Cardiac muscle cell (in vitro differentiated cells and primary cell): ENCODE measurements at regions not wholly inside any gene's neighbourhood (a gene's known extent, or its start where the extent isn't known, plus 50 kb on each side); places are given as distances from the start of the nearest gene placed in this dataset.
"Not testable (repeated sequence)": the region's sequence is repeated elsewhere in the genome, so short reads cannot be mapped to it uniquely, and the experiment has no call there.

Source experiments
- DNase-seq, 2 donors: peaks; one replicate each; pipeline versions ENCODE4 v3.0.0 to v3.0.0-alpha.2; 2010 to 2017; ENCODE audit warnings: low read depth in 1 of 2, low spot score in 1 of 2
- H3K27ac ChIP-seq: fragments of 200-600 bp; sonication (generic); 2 replicates; pipeline ENCODE4 v1.5.1; 2016
- H3K27me3 ChIP-seq: fragments of 200-600 bp; sonication (generic); 2 replicates; pipeline ENCODE4 v1.6.0; 2016; ENCODE audit warnings: control low read depth
- H3K36me3 ChIP-seq: fragments of 200-600 bp; sonication (generic); 2 replicates; pipeline ENCODE4 v1.5.1; 2016; ENCODE audit warnings: control low read depth
- H3K4me1 ChIP-seq: fragments of 200-600 bp; sonication (generic); 2 replicates; pipeline ENCODE4 v1.8.1; 2017; ENCODE audit warnings: low read depth, mild to moderate bottlenecking, mixed run types
- H3K4me3 ChIP-seq: fragments of 200-600 bp; sonication (generic); 2 replicates; pipeline ENCODE4 v1.5.1; 2016; ENCODE audit warnings: mild to moderate bottlenecking
- H3K9me3 ChIP-seq: fragments of 200-600 bp; sonication (generic); 2 replicates; pipeline ENCODE4 v1.5.1; 2017; ENCODE audit warnings: low read depth, mild to moderate bottlenecking, control low read depth
- CTCF ChIP-seq: IDR thresholded peaks from 2 replicates; pipeline ENCODE4 v1.5.1; 2012; ENCODE audit warnings: low read depth, mild to moderate bottlenecking, low read length

- no peaks in the 10 kb centered on the region for H3K4me1 ChIP-seq
- H3K9me3 ChIP-seq: no peaks in the 10 kb centered on the region
- no peak for DNase-seq
- TF ChIP-seq CTCF: no peak
- no peak overlapping the region for H3K4me3 ChIP-seq
- H3K36me3 ChIP-seq: no peaks in the 10 kb centered on the region
- no peak overlapping the region for H3K27ac ChIP-seq
- H3K27me3 ChIP-seq: no peaks in the 10 kb centered on the region
These were observed 411.8 kb upstream of the STXBP6 start for GRCh38 chr14:25461780-25462179.

GRCh38 chr14:25444381-25444780 is 394.4 kb upstream of the STXBP6 start:
- no peak for DNase-seq
- no peak overlapping the region for H3K27ac ChIP-seq
- H3K36me3 ChIP-seq: no peaks in the 10 kb centered on the region
- TF ChIP-seq CTCF: no peak
- H3K27me3 ChIP-seq: no peaks in the 10 kb centered on the region
- no peaks in the 10 kb centered on the region for H3K9me3 ChIP-seq
- H3K4me1 ChIP-seq: no peaks in the 10 kb centered on the region
- no peak overlapping the region for H3K4me3 ChIP-seq

- H3K4me1 ChIP-seq, H3K27ac ChIP-seq, H3K36me3 ChIP-seq, DNase-seq, H3K4me3 ChIP-seq, H3K9me3 ChIP-seq, H3K27me3 ChIP-seq: not testable (repeated sequence)
These were observed 390.4 kb upstream of the STXBP6 start for GRCh38 chr14:25440382-25440781.

- H3K4me3 ChIP-seq: no peak overlapping the region
- H3K27ac ChIP-seq: no peak overlapping the region
- DNase-seq: no peak
- no peaks in the 10 kb centered on the region for H3K36me3 ChIP-seq
- H3K9me3 ChIP-seq: no peaks in the 10 kb centered on the region
- H3K27me3 ChIP-seq: no peaks in the 10 kb centered on the region
- no peaks in the 10 kb centered on the region for H3K4me1 ChIP-seq
- no peak for TF ChIP-seq CTCF
These were observed 387.0 kb upstream of the STXBP6 start for GRCh38 chr14:25436906-25437305.

GRCh38 chr14:25436288-25436875 is 386.4 kb upstream of the STXBP6 start:
- no peak for TF ChIP-seq CTCF
- no peaks in the 10 kb centered on the region for H3K4me1 ChIP-seq
- H3K36me3 ChIP-seq: no peaks in the 10 kb centered on the region
- H3K27ac ChIP-seq: no peak overlapping the region
- no peaks in the 10 kb centered on the region for H3K9me3 ChIP-seq
- no peak overlapping the region for H3K4me3 ChIP-seq
- DNase-seq: no peak
- H3K27me3 ChIP-seq: no peaks in the 10 kb centered on the region

- no peaks in the 10 kb centered on the region for H3K4me1 ChIP-seq
- no peaks in the 10 kb centered on the region for H3K9me3 ChIP-seq
- no peak for TF ChIP-seq CTCF
- H3K27ac ChIP-seq: no peak overlapping the region
- H3K27me3 ChIP-seq: no peaks in the 10 kb centered on the region
- peak in 1 of 2 donors; percentile 57 for DNase-seq
- H3K4me3 ChIP-seq: no peak overlapping the region
- no peaks in the 10 kb centered on the region for H3K36me3 ChIP-seq
These were observed 381.5 kb upstream of the STXBP6 start for GRCh38 chr14:25431211-25432076.
